ENCODE measurements at regions not wholly inside any gene's neighbourhood (a gene's known extent, or its start where the extent isn't known, plus 50 kb on each side); places are given as distances from the start of the nearest gene placed in this dataset.

DNA sequence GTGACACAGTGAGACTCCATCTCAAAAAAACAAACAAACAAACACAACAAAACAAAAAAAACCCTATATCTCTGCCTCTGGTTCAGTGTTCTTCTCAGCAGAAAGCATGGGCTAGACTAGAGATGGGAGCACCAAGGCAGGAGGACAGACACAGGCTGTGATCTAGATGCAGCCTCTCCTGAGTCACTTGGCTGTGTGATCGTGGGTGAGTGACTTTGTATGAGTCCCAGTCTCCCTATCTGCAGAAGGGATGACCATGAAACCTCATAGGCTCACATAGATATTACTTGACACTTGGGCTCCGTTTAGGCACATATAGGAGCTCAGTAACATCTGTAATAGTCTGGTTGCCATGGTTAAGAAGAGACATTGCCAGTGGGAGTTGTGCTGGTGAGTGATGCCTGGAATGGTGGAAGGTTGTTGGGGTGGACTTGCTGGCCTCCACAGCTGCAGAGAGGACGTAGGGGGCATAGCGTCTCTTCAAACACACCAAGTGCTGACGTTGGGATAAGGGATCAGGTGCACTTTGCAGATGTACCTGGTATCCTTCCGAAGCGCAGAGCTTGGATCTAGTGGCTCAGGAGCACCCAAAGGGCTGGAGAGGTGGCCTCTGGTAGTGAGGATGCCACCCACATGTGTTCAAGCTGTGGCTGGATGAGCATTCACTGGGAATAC, 318.9 kb upstream of the HS6ST1 start:
- TF ChIP-seq, protein P1, sequence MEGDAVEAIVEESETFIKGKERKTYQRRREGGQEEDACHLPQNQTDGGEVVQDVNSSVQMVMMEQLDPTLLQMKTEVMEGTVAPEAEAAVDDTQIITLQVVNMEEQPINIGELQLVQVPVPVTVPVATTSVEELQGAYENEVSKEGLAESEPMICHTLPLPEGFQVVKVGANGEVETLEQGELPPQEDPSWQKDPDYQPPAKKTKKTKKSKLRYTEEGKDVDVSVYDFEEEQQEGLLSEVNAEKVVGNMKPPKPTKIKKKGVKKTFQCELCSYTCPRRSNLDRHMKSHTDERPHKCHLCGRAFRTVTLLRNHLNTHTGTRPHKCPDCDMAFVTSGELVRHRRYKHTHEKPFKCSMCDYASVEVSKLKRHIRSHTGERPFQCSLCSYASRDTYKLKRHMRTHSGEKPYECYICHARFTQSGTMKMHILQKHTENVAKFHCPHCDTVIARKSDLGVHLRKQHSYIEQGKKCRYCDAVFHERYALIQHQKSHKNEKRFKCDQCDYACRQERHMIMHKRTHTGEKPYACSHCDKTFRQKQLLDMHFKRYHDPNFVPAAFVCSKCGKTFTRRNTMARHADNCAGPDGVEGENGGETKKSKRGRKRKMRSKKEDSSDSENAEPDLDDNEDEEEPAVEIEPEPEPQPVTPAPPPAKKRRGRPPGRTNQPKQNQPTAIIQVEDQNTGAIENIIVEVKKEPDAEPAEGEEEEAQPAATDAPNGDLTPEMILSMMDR (IDR thresholded peaks at IDR 0.05) = no peak
- no peaks in the 10 kb centered on the region for H3K79me2 ChIP-seq
- H3K27ac ChIP-seq = no peak overlapping the region
- H3K9ac ChIP-seq = no peak overlapping the region
- no peaks in the 10 kb centered on the region for H3K9me3 ChIP-seq (ENCODE audit: control insufficient read depth, low read length)
- no peak overlapping the region for H3K4me2 ChIP-seq (ENCODE audit: low read length)
- H3K4me1 ChIP-seq = no peaks in the 10 kb centered on the region
- H2AFZ ChIP-seq = no peak overlapping the region
- H3K36me3 ChIP-seq (ENCODE audit: control insufficient read depth, insufficient read depth, low read length) = no peaks in the 10 kb centered on the region
- no peaks in the 10 kb centered on the region for H3K27me3 ChIP-seq (ENCODE audit: control insufficient read depth, insufficient read depth, low read length)
- no peak overlapping the region for H3K4me3 ChIP-seq (ENCODE audit: low read depth, low read length)

DNA sequence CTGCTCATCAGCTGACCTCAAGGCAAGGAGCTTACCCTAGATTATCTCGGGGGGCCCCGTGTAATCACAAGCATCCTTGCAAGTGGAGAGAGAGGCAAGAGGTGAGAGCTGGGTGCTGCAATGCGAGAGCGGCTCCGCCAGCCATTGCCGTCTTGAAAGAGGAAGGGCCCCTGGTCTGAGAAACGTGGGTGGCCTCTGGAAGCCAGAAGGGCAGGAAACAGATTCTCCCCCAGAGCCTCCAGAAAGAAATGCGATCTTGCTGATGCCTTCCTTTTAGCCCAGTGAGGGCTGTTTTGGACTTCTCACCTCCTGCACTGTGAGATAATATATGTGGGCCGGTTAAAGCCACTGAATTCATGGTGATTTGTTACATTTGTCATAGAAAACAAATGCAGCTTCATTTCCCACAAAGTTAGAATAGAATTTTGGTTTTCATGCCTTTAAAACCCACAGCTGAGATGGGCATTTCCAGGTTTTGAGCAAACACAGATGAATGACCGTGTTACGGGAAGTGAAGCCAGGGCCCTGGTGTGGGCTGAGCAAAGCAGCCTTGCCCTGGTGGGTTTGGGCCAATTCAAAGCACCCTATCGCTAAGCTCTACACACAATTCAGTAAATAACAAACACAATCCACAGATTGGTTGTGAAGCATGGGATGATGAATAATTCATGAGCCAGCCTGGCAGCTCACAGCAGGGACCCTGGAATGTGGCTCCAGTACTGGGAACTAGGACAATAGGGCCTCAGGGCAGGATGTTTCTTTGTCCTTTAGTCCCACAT, 319.9 kb upstream of the HS6ST1 start:
- no peaks in the 10 kb centered on the region for H3K27me3 ChIP-seq (ENCODE audit: control insufficient read depth, insufficient read depth, low read length)
- H3K4me3 ChIP-seq (ENCODE audit: low read depth, low read length) = no peak overlapping the region
- no peaks in the 10 kb centered on the region for H3K4me1 ChIP-seq
- no peak overlapping the region for H2AFZ ChIP-seq
- H3K9me3 ChIP-seq (ENCODE audit: control insufficient read depth, low read length) = no peaks in the 10 kb centered on the region
- no peak overlapping the region for H3K4me2 ChIP-seq (ENCODE audit: low read length)
- TF ChIP-seq, protein P1 (IDR thresholded peaks at IDR 0.05) = no peak
- no peaks in the 10 kb centered on the region for H3K36me3 ChIP-seq (ENCODE audit: control insufficient read depth, insufficient read depth, low read length)
- no peak overlapping the region for H3K27ac ChIP-seq
- no peaks in the 10 kb centered on the region for H3K79me2 ChIP-seq
- H3K9ac ChIP-seq = no peak overlapping the region

DNA sequence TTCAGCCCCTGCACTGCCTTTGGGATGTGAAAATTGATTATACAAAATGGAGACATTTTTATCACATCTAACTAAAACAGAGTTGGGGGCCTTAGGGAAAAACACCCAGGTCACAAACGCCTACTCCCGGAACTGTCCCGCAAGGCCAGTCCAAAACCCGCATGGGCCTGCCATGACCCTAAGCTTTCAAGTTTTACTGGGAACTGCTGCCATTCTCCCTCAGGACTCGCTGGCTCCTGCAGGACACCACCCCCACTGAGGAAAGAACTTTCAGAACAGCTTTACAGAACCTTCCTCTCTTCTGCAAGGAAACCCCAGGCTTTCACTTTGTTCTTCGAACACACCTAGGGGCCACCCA, 320.4 kb upstream of the HS6ST1 start:
- H3K36me3 ChIP-seq (ENCODE audit: control insufficient read depth, insufficient read depth, low read length) = no peaks in the 10 kb centered on the region
- no peak overlapping the region for H2AFZ ChIP-seq
- no peaks in the 10 kb centered on the region for H3K79me2 ChIP-seq
- H3K27me3 ChIP-seq (ENCODE audit: control insufficient read depth, insufficient read depth, low read length) = no peaks in the 10 kb centered on the region
- no peak overlapping the region for H3K4me3 ChIP-seq (ENCODE audit: low read depth, low read length)
- no peaks in the 10 kb centered on the region for H3K9me3 ChIP-seq (ENCODE audit: control insufficient read depth, low read length)
- TF ChIP-seq, protein P1 (IDR thresholded peaks at IDR 0.05) = no peak
- no peak overlapping the region for H3K9ac ChIP-seq
- no peaks in the 10 kb centered on the region for H3K4me1 ChIP-seq
- H3K4me2 ChIP-seq (ENCODE audit: low read length) = no peak overlapping the region
- H3K27ac ChIP-seq = no peak overlapping the region

DNA sequence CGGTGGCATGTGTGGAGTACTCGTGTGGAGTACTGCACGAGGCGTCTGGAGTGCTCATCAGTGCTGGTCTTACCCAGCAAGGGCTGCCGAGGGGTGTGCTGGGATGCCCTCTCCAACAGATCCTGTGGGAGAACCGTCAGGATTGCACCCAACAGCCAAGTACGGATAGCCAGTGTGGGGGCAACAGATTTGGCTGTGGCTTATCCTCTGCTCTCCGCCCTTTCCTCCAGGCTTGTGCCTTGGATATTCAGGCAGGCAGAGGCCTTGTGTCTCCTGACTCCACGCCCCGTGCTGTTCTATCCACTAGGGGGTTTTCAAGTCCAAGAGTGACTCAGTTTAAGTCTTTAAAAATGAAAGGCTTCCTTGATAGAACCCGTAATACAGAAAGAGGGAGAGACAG, 321.0 kb upstream of the HS6ST1 start:
- H2AFZ ChIP-seq = no peak overlapping the region
- H3K4me2 ChIP-seq (ENCODE audit: low read length) = no peak overlapping the region
- no peaks in the 10 kb centered on the region for H3K79me2 ChIP-seq
- H3K9ac ChIP-seq = no peak overlapping the region
- H3K4me3 ChIP-seq (ENCODE audit: low read depth, low read length) = no peak overlapping the region
- no peaks in the 10 kb centered on the region for H3K9me3 ChIP-seq (ENCODE audit: control insufficient read depth, low read length)
- no peaks in the 10 kb centered on the region for H3K4me1 ChIP-seq
- TF ChIP-seq, protein P1 (IDR thresholded peaks at IDR 0.05) = no peak
- no peaks in the 10 kb centered on the region for H3K27me3 ChIP-seq (ENCODE audit: control insufficient read depth, insufficient read depth, low read length)
- H3K27ac ChIP-seq = no peak overlapping the region
- no peaks in the 10 kb centered on the region for H3K36me3 ChIP-seq (ENCODE audit: control insufficient read depth, insufficient read depth, low read length)

Measured in parathyroid adenoma (tissue), 2 donors.